HCT116 (cell line): ENCODE measurements at regions not wholly inside any gene's neighbourhood (a gene's known extent, or its start where the extent isn't known, plus 50 kb on each side); places are given as distances from the start of the nearest gene placed in this dataset.

Experiments used
- ATAC-seq: fragments of 200-7000 bp; cut with Tn5 transposase; 2 replicates; pipeline ENCODE4 v1.9.1; 2020; ENCODE audit warnings: mild to moderate bottlenecking, moderate library complexity
- BruUV-seq: library from RNA; stranded (reverse); fragments of 400-500 nt; replicated peaks from 2 replicates; lab custom pipeline; 2021; lab: Mats Ljungman, UMichigan
- CTCF ChIA-PET: fragments of 300-600 bp; sonication (Branson Sonifier 250); formaldehyde crosslinking; loops from one replicate; lab custom pipeline; 2021; ENCODE audit warnings: antibody characterized with exemption; lab: Charles Lee
- POLR2A ChIA-PET: fragments of 300-600, 350-600 bp; sonication (Branson Sonifier 250); formaldehyde crosslinking; loops from one replicate; lab custom pipeline; 2021; ENCODE audit warnings: antibody characterized with exemption; lab: Charles Lee
- RAD21 ChIA-PET, 2 experiments: fragments of 300-600 bp; sonication (Branson Sonifier 250); formaldehyde crosslinking; loops; one replicate each; lab custom pipeline; 2023; ENCODE audit warnings: low total read pairs in 2 of 2; ENCODE audit not compliant: uncharacterized antibody in 2 of 2, unreplicated experiment in 2 of 2, low non-redundant PET in 1 of 2; lab: Charles Lee
- DNase-seq: peaks from one replicate; pipeline ENCODE4 v3.0.0-alpha.2; 2010; ENCODE audit warnings: low read depth, low spot score
- H2AFZ ChIP-seq: fragments of 200-600 bp; shearing (Covaris generic), sonication (generic); 2 replicates; pipeline ENCODE4 v1.6.1; 2017; ENCODE audit warnings: low read depth, mixed run types, mixed read lengths, antibody characterized with exemption, low read length; ENCODE audit not compliant: poor library complexity, severe bottlenecking
- H3K27ac ChIP-seq: 2 replicates; pipeline ENCODE4 v1.5.1; 2012; ENCODE audit warnings: low read depth, low read length
- H3K27me3 ChIP-seq: fragments of 200-600 bp; sonication (generic); 2 replicates; pipeline ENCODE4 v1.6.1; 2016; ENCODE audit warnings: mixed run types, low read length, mixed read lengths; ENCODE audit not compliant: insufficient read depth
- H3K36me3 ChIP-seq, 2 experiments: fragments of 200-500 bp in 1 of 2; fragments of 200-600 bp in 1 of 2; sonication (Bioruptor generic) in 1 of 2; sonication (generic) in 1 of 2; 2 replicates each; pipeline versions ENCODE4 v1.5.1 to v1.6.1; 2014 to 2016; ENCODE audit warnings: low read length in 2 of 2, inconsistent platforms in 1 of 2, mixed read lengths in 1 of 2, mixed run types in 1 of 2; ENCODE audit not compliant: insufficient read depth in 2 of 2, control insufficient read depth in 1 of 2
- H3K4me1 ChIP-seq, 2 experiments: fragments of 200-600 bp in 1 of 2; sonication (generic) in 1 of 2; 2 replicates each; pipeline versions ENCODE4 v1.5.1 to v1.6.1; 2012 to 2017; ENCODE audit warnings: low read length in 2 of 2, inconsistent platforms in 1 of 2, mild to moderate bottlenecking in 1 of 2, mixed read lengths in 1 of 2, mixed run types in 1 of 2, moderate library complexity in 1 of 2; ENCODE audit not compliant: insufficient read depth in 2 of 2, control insufficient read depth in 1 of 2
- H3K4me2 ChIP-seq: fragments of 200-600 bp; sonication (generic); 2 replicates; pipeline ENCODE4 v1.6.1; 2017; ENCODE audit warnings: mixed run types, low read length, mixed read lengths
- H3K4me3 ChIP-seq, 2 experiments: fragments of 200-600 bp in 1 of 2; sonication (generic) in 1 of 2; replicated peaks in 1 of 2; 2 replicates each; pipeline ENCODE4 v1.5.1; 2011 to 2016; ENCODE audit warnings: low read length in 2 of 2, control low read depth in 1 of 2, low read depth in 1 of 2, mild to moderate bottlenecking in 1 of 2, mixed read lengths in 1 of 2, mixed run types in 1 of 2
- H3K79me2 ChIP-seq: fragments of 200-600 bp; sonication (generic); 2 replicates; pipeline ENCODE4 v1.6.1; 2017; ENCODE audit warnings: mild to moderate bottlenecking, mixed run types, low read length, moderate library complexity, mixed read lengths; ENCODE audit not compliant: insufficient read depth
- H3K9ac ChIP-seq: fragments of 200-600 bp; sonication (generic); 2 replicates; pipeline ENCODE4 v1.6.1; 2016; ENCODE audit warnings: low read length, mixed read lengths
- H3K9me2 ChIP-seq: fragments of 200-600 bp; sonication (generic), shearing (Covaris generic); 2 replicates; pipeline ENCODE4 v1.6.1; 2017; ENCODE audit warnings: mixed run types, mild to moderate bottlenecking, moderate library complexity; ENCODE audit not compliant: insufficient read depth
- H3K9me3 ChIP-seq, 2 experiments: fragments of 200-500 bp in 1 of 2; fragments of 200-600 bp in 1 of 2; sonication (Bioruptor generic) in 1 of 2; sonication (generic) in 1 of 2; 2 replicates each; pipeline ENCODE4 v1.6.1; 2014 to 2017; ENCODE audit warnings: low read length in 2 of 2, mixed read lengths in 2 of 2, inconsistent platforms in 1 of 2, low read depth in 1 of 2, mild to moderate bottlenecking in 1 of 2, mixed run types in 1 of 2, moderate library complexity in 1 of 2; ENCODE audit not compliant: control insufficient read depth in 1 of 2, insufficient read depth in 1 of 2
- H4K20me1 ChIP-seq: fragments of 200-600 bp; sonication (generic), shearing (Covaris generic); 2 replicates; pipeline ENCODE4 v1.6.1; 2017; ENCODE audit warnings: mixed run types, mild to moderate bottlenecking, moderate library complexity; ENCODE audit not compliant: insufficient read depth
- ATF3 ChIP-seq: IDR thresholded peaks from 2 replicates; pipeline ENCODE4 v1.6.1; 2012
- CBX3 ChIP-seq: IDR thresholded peaks from 2 replicates; pipeline ENCODE4 v1.6.1; 2012; ENCODE audit warnings: low read depth
- CTCF ChIP-seq, 3 experiments: fragments of 200-600 bp in 1 of 3; sonication (generic) in 1 of 3; IDR thresholded peaks in 2 of 3; conservative IDR thresholded peaks in 1 of 3; 2 replicates each; pipeline ENCODE4 v1.5.1; 2012 to 2017; ENCODE audit warnings: low read depth in 2 of 3, low read length in 2 of 3, antibody characterized with exemption in 1 of 3, borderline replicate concordance in 1 of 3, control low read depth in 1 of 3, mild to moderate bottlenecking in 1 of 3, mixed read lengths in 1 of 3, mixed run types in 1 of 3, moderate library complexity in 1 of 3; ENCODE audit not compliant: insufficient read depth in 1 of 3
- ELF1 ChIP-seq: IDR thresholded peaks from 2 replicates; pipeline ENCODE4 v1.6.1; 2012; ENCODE audit warnings: low read depth, borderline replicate concordance
- RAD21 ChIP-seq: IDR thresholded peaks from 2 replicates; pipeline ENCODE4 v1.6.1; 2012; ENCODE audit warnings: low read depth, mild to moderate bottlenecking
- REST ChIP-seq: IDR thresholded peaks from 2 replicates; pipeline ENCODE4 v1.6.1; 2012; ENCODE audit warnings: low read depth
- SRF ChIP-seq: IDR thresholded peaks from 2 replicates; pipeline ENCODE4 v1.6.1; 2012; ENCODE audit warnings: low read depth
- intact Hi-C: fragments of 100-400 bp; cut with micrococcal nuclease; formaldehyde crosslinking; loops from 2 replicates; pipeline ENCODE4 v1.10.0; 2022

GRCh38 chr15:79595995-79596622 lies 164.0 kb downstream of the MINAR1 start:
- ChIA-PET POLR2A (interaction anchor here (0.6 to 1.1 kb wide), 3 partner anchors 215 to 271 kb away, joined by 3 to 6 read pairs (median 4); no protein-coding TSS in a partner anchor), CTCF (interaction anchor here (0.7 to 2.8 kb wide), 35 partner anchors 9 to 714 kb away, joined by 3 to 111 read pairs (median 5); partner anchors contain the start of gene TMED3), RAD21 (interaction anchor here (0.6 to 1.6 kb wide), 7 partner anchors 10 to 257 kb away, joined by 3 to 22 read pairs (median 6); no protein-coding TSS in a partner anchor)
- Histone ChIP-seq H3K4me2 (no peak overlapping the region), H3K9me3 (no peaks in the 10 kb centered on the region), H3K9me2 (no peaks in the 10 kb centered on the region), H2AFZ (peak overlapping the region; percentile 99), H3K27ac (no peak overlapping the region), H3K4me1 (no peaks in the 10 kb centered on the region), H3K79me2 (no peaks in the 10 kb centered on the region), H4K20me1 (no peaks in the 10 kb centered on the region), H3K9ac (no peak overlapping the region), H3K27me3 (peaks cover 14% of the 10 kb centered on the region), H3K4me3 (no peak overlapping the region), H3K36me3 (no peaks in the 10 kb centered on the region)
- DNase-seq: peak; percentile 95
- ATAC-seq: peak; percentile 99
- TF ChIP-seq REST: no peak
- no peak for TF ChIP-seq SRF
- TF ChIP-seq CTCF (IDR thresholded peaks at IDR 0.05 in 2 of 3, conservative IDR thresholded peaks at IDR 0.05 in 1 of 3; ENCODE audit: borderline replicate concordance in 1 of 3, insufficient read depth in 1 of 3, low read depth in 2 of 3, low read length in 2 of 3): peak; percentile 99 to 100 (median 99)
- no peak for TF ChIP-seq ATF3
- peak; percentile 91 for TF ChIP-seq CBX3
- TF ChIP-seq ELF1: peak; percentile 28; the same call in 1 of the 2 replicates
- TF ChIP-seq RAD21: peak; percentile 89
- BruUV-seq: no TSS peak
- intact Hi-C loops: loop anchor here (1.0 to 10.0 kb wide), 4 partner anchors 215 to 579 kb away; no protein-coding TSS in a partner anchor
